ENCODE measurements at regions not wholly inside any gene's neighbourhood (a gene's known extent, or its start where the extent isn't known, plus 50 kb on each side); places are given as distances from the start of the nearest gene placed in this dataset.

GRCh38 chr4:59772641-59773139, 1427.4 kb upstream of the ADGRL3 start:
- Histone ChIP-seq H3K36me3 (ENCODE audit: insufficient read depth) (no peaks in the 10 kb centered on the region), H3K4me2 (no peak overlapping the region), H3F3A (replicated peaks; ENCODE audit: low read depth) (no peaks in the 10 kb centered on the region), H3K27me3 (ENCODE audit: insufficient read depth) (no peaks in the 10 kb centered on the region), H3K4me3 (no peak overlapping the region), H3K4me1 (ENCODE audit: insufficient read depth) (no peaks in the 10 kb centered on the region), H3K27ac (ENCODE audit: low read depth) (no peak overlapping the region), H2AFZ (no peak overlapping the region), H3K79me2 (replicated peaks; ENCODE audit: insufficient read depth) (no peaks in the 10 kb centered on the region), H3K9me2 (ENCODE audit: insufficient read depth) (no peaks in the 10 kb centered on the region), H4K20me1 (replicated peaks; ENCODE audit: insufficient read depth) (no peaks in the 10 kb centered on the region)
- Mint-ChIP-seq H3K36me3 (ENCODE audit: low read depth) (no peaks in the 10 kb centered on the region), H3K4me3 (no peak overlapping the region), H3K9me3 (no peaks in the 10 kb centered on the region), H3K27me3 (ENCODE audit: insufficient read depth, low read depth, poor library complexity) (no peaks in the 10 kb centered on the region), H3K4me1 (no peaks in the 10 kb centered on the region), H3K27ac (no peak overlapping the region)
- no peak for DNase-seq (ENCODE audit: low spot score)
- no peak for TF ChIP-seq STAT1 (IDR thresholded peaks at IDR 0.05; ENCODE audit: unreplicated experiment)
- TF ChIP-seq POLR2AphosphoS5 (IDR thresholded peaks at IDR 0.05; ENCODE audit: low read depth), result no peak
- no peak for TF ChIP-seq ZNF114 (CRISPR knock-in tag; IDR thresholded peaks at IDR 0.05)
- no peak for TF ChIP-seq CTCF (conservative IDR thresholded peaks at IDR 0.05; ENCODE audit: low read depth in 2 of 2)
- no peak for TF ChIP-seq REST (IDR thresholded peaks at IDR 0.05; ENCODE audit: unreplicated experiment)
- no peak for TF ChIP-seq EZH2 (IDR thresholded peaks at IDR 0.05; ENCODE audit: low read depth, unreplicated experiment)
- TF ChIP-seq ZNF331 (CRISPR knock-in tag; IDR thresholded peaks at IDR 0.05; ENCODE audit: low read depth), result no peak
- no peak for TF ChIP-seq EZH2phosphoT487 (IDR thresholded peaks at IDR 0.05; ENCODE audit: unreplicated experiment)
- no peak for TF ChIP-seq ZNF462 (CRISPR knock-in tag; IDR thresholded peaks at IDR 0.05)
- TF ChIP-seq JUNB (IDR thresholded peaks at IDR 0.05; ENCODE audit: unreplicated experiment), result no peak
- no peak for TF ChIP-seq CREB1 (CRISPR knock-in tag; IDR thresholded peaks at IDR 0.05; ENCODE audit: low read depth)
- no peak for TF ChIP-seq ETS1 (IDR thresholded peaks at IDR 0.05)
- TF ChIP-seq NANOG (IDR thresholded peaks at IDR 0.05; ENCODE audit: borderline replicate concordance), result no peak
- no peak for ATAC-seq
